Spleen (tissue), 7 donors: ENCODE measurements at regions not wholly inside any gene's neighbourhood (a gene's known extent, or its start where the extent isn't known, plus 50 kb on each side); places are given as distances from the start of the nearest gene placed in this dataset.

Source experiments
- CTCF ChIP-seq, 11 experiments: fragments of 200-600 bp in 7 of 11; fragments of 450-650 bp in 4 of 11; sonication (generic) in 4 of 11; IDR thresholded peaks in 8 of 11; conservative IDR thresholded peaks in 3 of 11; 1 replicate in 7 of 11; 2 replicates in 4 of 11; pipeline versions ENCODE4 v1.4.0 to v1.8.0; 2016 to 2021; ENCODE audit warnings: antibody characterized with exemption in 11 of 11, inconsistent platforms in 4 of 11, mild to moderate bottlenecking in 1 of 11
- POLR2A ChIP-seq, 3 donors: fragments of 450-650 bp; IDR thresholded peaks; one replicate each; pipeline ENCODE4 v1.5.1; 2017; ENCODE audit warnings: antibody characterized with exemption in 3 of 3, mild to moderate bottlenecking in 1 of 3
- POLR2AphosphoS5 ChIP-seq, 3 donors: sonication (generic); formaldehyde crosslinking; IDR thresholded peaks; one replicate each; pipeline ENCODE4 v1.5.1; 2017; ENCODE audit warnings: antibody characterized with exemption in 3 of 3
- donor health status: DM: no; HTN: no; CAD: no; lungs with moderate emphysema.
- donor health status: DM: no; HTN: no; CAD: no.
- donor health status: DM: no; HTN: no; CAD: no.

- TF ChIP-seq CTCF (IDR thresholded peaks at IDR 0.05 in 8 of 11, conservative IDR thresholded peaks at IDR 0.05 in 3 of 11) (no peak), POLR2A (IDR thresholded peaks at IDR 0.05) (no peak), POLR2AphosphoS5 (IDR thresholded peaks at IDR 0.05) (no peak)
Observed at GRCh38 chr20:50447817-50448216, 62.4 kb upstream of the PTPN1 start.
